C4-2B (cell line): ENCODE measurements at regions not wholly inside any gene's neighbourhood (a gene's known extent, or its start where the extent isn't known, plus 50 kb on each side); places are given as distances from the start of the nearest gene placed in this dataset.

Experiments
- ZFX ChIP-seq: fragments of 450-650 bp; IDR thresholded peaks from 2 replicates; pipeline ENCODE4 v1.6.1; 2017
- TF ChIP-seq, protein P1 (sequence below): fragments of 450-650 bp; conservative IDR thresholded peaks from 2 replicates; pipeline ENCODE4 v1.5.1; 2017; ENCODE audit warnings: mild to moderate bottlenecking

DNA sequence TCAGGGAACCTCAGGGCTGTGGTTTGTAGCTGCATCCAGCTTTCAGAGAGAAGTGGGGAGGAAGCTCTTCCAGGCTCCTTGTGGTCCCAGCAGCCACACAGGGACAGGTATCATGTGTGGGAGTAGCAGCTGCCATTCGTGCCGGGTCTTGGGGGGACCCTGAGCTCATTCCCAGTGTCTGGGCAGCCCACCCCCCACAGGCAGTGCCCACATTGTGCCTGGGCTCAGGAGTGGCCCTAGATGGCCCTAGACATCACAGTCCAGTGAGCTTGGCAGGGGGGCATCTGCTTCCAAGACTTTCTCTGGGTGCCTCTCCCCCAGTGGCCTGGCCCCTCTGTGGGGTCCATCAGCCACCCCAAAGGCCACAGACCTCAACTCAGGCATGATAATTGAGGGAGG lies 619.7 kb downstream of the BRD1 start:
- TF ChIP-seq, protein P1, sequence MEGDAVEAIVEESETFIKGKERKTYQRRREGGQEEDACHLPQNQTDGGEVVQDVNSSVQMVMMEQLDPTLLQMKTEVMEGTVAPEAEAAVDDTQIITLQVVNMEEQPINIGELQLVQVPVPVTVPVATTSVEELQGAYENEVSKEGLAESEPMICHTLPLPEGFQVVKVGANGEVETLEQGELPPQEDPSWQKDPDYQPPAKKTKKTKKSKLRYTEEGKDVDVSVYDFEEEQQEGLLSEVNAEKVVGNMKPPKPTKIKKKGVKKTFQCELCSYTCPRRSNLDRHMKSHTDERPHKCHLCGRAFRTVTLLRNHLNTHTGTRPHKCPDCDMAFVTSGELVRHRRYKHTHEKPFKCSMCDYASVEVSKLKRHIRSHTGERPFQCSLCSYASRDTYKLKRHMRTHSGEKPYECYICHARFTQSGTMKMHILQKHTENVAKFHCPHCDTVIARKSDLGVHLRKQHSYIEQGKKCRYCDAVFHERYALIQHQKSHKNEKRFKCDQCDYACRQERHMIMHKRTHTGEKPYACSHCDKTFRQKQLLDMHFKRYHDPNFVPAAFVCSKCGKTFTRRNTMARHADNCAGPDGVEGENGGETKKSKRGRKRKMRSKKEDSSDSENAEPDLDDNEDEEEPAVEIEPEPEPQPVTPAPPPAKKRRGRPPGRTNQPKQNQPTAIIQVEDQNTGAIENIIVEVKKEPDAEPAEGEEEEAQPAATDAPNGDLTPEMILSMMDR, result no peak
- TF ChIP-seq ZFX, result no peak
